Panc1 (cell line): ENCODE measurements at regions not wholly inside any gene's neighbourhood (a gene's known extent, or its start where the extent isn't known, plus 50 kb on each side); places are given as distances from the start of the nearest gene placed in this dataset.

Source experiments
- ATAC-seq: fragments of 200-7000 bp; cut with Tn5 transposase; 2 replicates; pipeline ENCODE4 v1.9.1; 2020; ENCODE audit warnings: mild to moderate bottlenecking, moderate library complexity
- BruUV-seq: library from RNA; stranded (reverse); fragments of 400-500 nt; replicated peaks from 2 replicates; lab custom pipeline; 2021; lab: Mats Ljungman, UMichigan
- CTCF ChIA-PET: fragments of 300-600 bp; sonication (Branson Sonifier 250); formaldehyde crosslinking; loops from one replicate; lab custom pipeline; 2022; ENCODE audit warnings: antibody characterized with exemption; lab: Charles Lee
- POLR2A ChIA-PET: fragments of 300-600 bp; sonication (Branson Sonifier 250); formaldehyde crosslinking; loops from one replicate; lab custom pipeline; 2022; ENCODE audit warnings: antibody characterized with exemption; lab: Charles Lee
- DNase-seq: peaks from one replicate; pipeline ENCODE4 v3.0.0-alpha.2; 2010; ENCODE audit warnings: low read depth, low spot score
- H3K27ac ChIP-seq: 2 replicates; pipeline ENCODE4 v1.5.1; 2011; ENCODE audit warnings: mild to moderate bottlenecking, low read length, inconsistent platforms
- H3K27me3 ChIP-seq: fragments of 200-500 bp; sonication (Bioruptor generic); 2 replicates; pipeline ENCODE4 v1.6.0; 2014; ENCODE audit warnings: low read length, inconsistent platforms; ENCODE audit not compliant: control insufficient read depth, insufficient read depth
- H3K36me3 ChIP-seq: fragments of 200-500 bp; sonication (Bioruptor generic); 2 replicates; pipeline ENCODE4 v1.5.1; 2014; ENCODE audit warnings: inconsistent platforms, mild to moderate bottlenecking, low read length, moderate library complexity; ENCODE audit not compliant: control insufficient read depth, insufficient read depth
- H3K4me1 ChIP-seq: 2 replicates; pipeline ENCODE4 v1.5.1; 2011; ENCODE audit warnings: inconsistent platforms, mild to moderate bottlenecking, low read length, moderate library complexity; ENCODE audit not compliant: control insufficient read depth, insufficient read depth
- H3K4me3 ChIP-seq, 2 experiments: 2 replicates each; pipeline ENCODE4 v1.5.1; 2011 to 2012; ENCODE audit warnings: low read depth in 2 of 2, low read length in 2 of 2, mild to moderate bottlenecking in 2 of 2, inconsistent platforms in 1 of 2, moderate library complexity in 1 of 2
- H3K9me3 ChIP-seq: fragments of 200-500 bp; sonication (Bioruptor generic); 2 replicates; pipeline ENCODE4 v1.5.1; 2014; ENCODE audit warnings: low read depth, mild to moderate bottlenecking, inconsistent platforms, low read length, moderate library complexity; ENCODE audit not compliant: control insufficient read depth, insufficient read depth
- POLR2AphosphoS5 ChIP-seq: IDR thresholded peaks from 2 replicates; pipeline ENCODE4 v1.6.1; 2012; ENCODE audit warnings: mild to moderate bottlenecking, low read depth, low read length, moderate library complexity
- SIN3A ChIP-seq: IDR thresholded peaks from 2 replicates; pipeline ENCODE4 v1.6.1; 2012; ENCODE audit warnings: low read depth, mild to moderate bottlenecking, low read length, moderate library complexity, borderline replicate concordance; ENCODE audit not compliant: insufficient read depth
- TCF7L2 ChIP-seq: IDR thresholded peaks from 2 replicates; pipeline ENCODE4 v1.6.1; 2011; ENCODE audit warnings: mild to moderate bottlenecking, low read depth, low read length, inconsistent platforms
- in situ Hi-C: cut with HindIII; loops from 2 replicates; pipeline ENCODE4 v1.10.0; 2016; ENCODE audit warnings: low sequenced_read_pairs, low pct_unique_long_range_greater_than_20kb
- intact Hi-C: fragments of 100-400 bp; cut with micrococcal nuclease; formaldehyde crosslinking; loops from one replicate; pipeline ENCODE4 v1.10.0; 2022; ENCODE audit not compliant: unreplicated experiment
- TF ChIP-seq, protein P1 (sequence below), 2 experiments: IDR thresholded peaks; 2 replicates each; pipeline ENCODE4 v1.6.1; 2011 to 2012; ENCODE audit warnings: low read depth in 2 of 2, control low read depth in 1 of 2, low read length in 1 of 2, mild to moderate bottlenecking in 1 of 2, moderate library complexity in 1 of 2; ENCODE audit not compliant: insufficient read depth in 1 of 2
- TF ChIP-seq, protein P2 (sequence below): fragments of 450-650 bp; IDR thresholded peaks from 2 replicates; pipeline ENCODE4 v1.5.1; 2017; ENCODE audit warnings: mild to moderate bottlenecking

GRCh38 chr1:195530961-195531360 lies 1077.3 kb downstream of the KCNT2 start:
- DNase-seq = no peak
- no peak for ATAC-seq
- no TSS peak for BruUV-seq
- H3K27me3 ChIP-seq = no peaks in the 10 kb centered on the region
- ChIA-PET CTCF (no interaction called here), POLR2A (no interaction called here)
- H3K27ac ChIP-seq = no peak overlapping the region
- H3K9me3 ChIP-seq = no peaks in the 10 kb centered on the region
- H3K4me1 ChIP-seq = no peaks in the 10 kb centered on the region
- H3K36me3 ChIP-seq = no peaks in the 10 kb centered on the region
- intact Hi-C loops = no loop called here
- in situ Hi-C loops = no loop called here
- TF ChIP-seq SIN3A (no peak), POLR2AphosphoS5 (no peak), TCF7L2 (no peak)
- no peak overlapping the region for H3K4me3 ChIP-seq

- Histone ChIP-seq H3K4me3 (no peak overlapping the region), H3K27ac (no peak overlapping the region), H3K9me3 (no peaks in the 10 kb centered on the region), H3K27me3 (no peaks in the 10 kb centered on the region), H3K36me3 (no peaks in the 10 kb centered on the region), H3K4me1 (no peaks in the 10 kb centered on the region)
- TF ChIP-seq, protein P1, sequence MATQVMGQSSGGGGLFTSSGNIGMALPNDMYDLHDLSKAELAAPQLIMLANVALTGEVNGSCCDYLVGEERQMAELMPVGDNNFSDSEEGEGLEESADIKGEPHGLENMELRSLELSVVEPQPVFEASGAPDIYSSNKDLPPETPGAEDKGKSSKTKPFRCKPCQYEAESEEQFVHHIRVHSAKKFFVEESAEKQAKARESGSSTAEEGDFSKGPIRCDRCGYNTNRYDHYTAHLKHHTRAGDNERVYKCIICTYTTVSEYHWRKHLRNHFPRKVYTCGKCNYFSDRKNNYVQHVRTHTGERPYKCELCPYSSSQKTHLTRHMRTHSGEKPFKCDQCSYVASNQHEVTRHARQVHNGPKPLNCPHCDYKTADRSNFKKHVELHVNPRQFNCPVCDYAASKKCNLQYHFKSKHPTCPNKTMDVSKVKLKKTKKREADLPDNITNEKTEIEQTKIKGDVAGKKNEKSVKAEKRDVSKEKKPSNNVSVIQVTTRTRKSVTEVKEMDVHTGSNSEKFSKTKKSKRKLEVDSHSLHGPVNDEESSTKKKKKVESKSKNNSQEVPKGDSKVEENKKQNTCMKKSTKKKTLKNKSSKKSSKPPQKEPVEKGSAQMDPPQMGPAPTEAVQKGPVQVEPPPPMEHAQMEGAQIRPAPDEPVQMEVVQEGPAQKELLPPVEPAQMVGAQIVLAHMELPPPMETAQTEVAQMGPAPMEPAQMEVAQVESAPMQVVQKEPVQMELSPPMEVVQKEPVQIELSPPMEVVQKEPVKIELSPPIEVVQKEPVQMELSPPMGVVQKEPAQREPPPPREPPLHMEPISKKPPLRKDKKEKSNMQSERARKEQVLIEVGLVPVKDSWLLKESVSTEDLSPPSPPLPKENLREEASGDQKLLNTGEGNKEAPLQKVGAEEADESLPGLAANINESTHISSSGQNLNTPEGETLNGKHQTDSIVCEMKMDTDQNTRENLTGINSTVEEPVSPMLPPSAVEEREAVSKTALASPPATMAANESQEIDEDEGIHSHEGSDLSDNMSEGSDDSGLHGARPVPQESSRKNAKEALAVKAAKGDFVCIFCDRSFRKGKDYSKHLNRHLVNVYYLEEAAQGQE (IDR thresholded peaks at IDR 0.05; ENCODE audit: insufficient read depth in 1 of 2, low read depth in 2 of 2, low read length in 1 of 2) = no peak
- TF ChIP-seq SIN3A (no peak), POLR2AphosphoS5 (no peak), TCF7L2 (no peak)
- TF ChIP-seq, protein P2, sequence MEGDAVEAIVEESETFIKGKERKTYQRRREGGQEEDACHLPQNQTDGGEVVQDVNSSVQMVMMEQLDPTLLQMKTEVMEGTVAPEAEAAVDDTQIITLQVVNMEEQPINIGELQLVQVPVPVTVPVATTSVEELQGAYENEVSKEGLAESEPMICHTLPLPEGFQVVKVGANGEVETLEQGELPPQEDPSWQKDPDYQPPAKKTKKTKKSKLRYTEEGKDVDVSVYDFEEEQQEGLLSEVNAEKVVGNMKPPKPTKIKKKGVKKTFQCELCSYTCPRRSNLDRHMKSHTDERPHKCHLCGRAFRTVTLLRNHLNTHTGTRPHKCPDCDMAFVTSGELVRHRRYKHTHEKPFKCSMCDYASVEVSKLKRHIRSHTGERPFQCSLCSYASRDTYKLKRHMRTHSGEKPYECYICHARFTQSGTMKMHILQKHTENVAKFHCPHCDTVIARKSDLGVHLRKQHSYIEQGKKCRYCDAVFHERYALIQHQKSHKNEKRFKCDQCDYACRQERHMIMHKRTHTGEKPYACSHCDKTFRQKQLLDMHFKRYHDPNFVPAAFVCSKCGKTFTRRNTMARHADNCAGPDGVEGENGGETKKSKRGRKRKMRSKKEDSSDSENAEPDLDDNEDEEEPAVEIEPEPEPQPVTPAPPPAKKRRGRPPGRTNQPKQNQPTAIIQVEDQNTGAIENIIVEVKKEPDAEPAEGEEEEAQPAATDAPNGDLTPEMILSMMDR = no peak
- no TSS peak for BruUV-seq
- in situ Hi-C loops = no loop called here
- ChIA-PET CTCF (no interaction called here), POLR2A (no interaction called here)
- ATAC-seq (no peak), DNase-seq (no peak)
- intact Hi-C loops = no loop called here
Measured at GRCh38 chr1:195529881-195530280, 1078.4 kb downstream of the KCNT2 start.

- Histone ChIP-seq H3K27me3 (no peaks in the 10 kb centered on the region), H3K4me1 (no peaks in the 10 kb centered on the region), H3K9me3 (no peaks in the 10 kb centered on the region), H3K4me3 (no peak overlapping the region), H3K36me3 (no peaks in the 10 kb centered on the region), H3K27ac (no peak overlapping the region)
- TF ChIP-seq TCF7L2 = no peak
- TF ChIP-seq, protein P1 (IDR thresholded peaks at IDR 0.05; ENCODE audit: insufficient read depth in 1 of 2, low read depth in 2 of 2, low read length in 1 of 2) = no peak
- TF ChIP-seq POLR2AphosphoS5 = no peak
- no peak for TF ChIP-seq SIN3A
- TF ChIP-seq, protein P2 = no peak
- ATAC-seq (no peak), DNase-seq (no peak)
- BruUV-seq = no TSS peak
- POLR2A ChIA-PET = no interaction called here
- intact Hi-C loops (no loop called here), in situ Hi-C loops (no loop called here)
- CTCF ChIA-PET = no interaction called here
Measured at GRCh38 chr1:195520757-195521156, 1087.5 kb downstream of the KCNT2 start.
